ENCODE measurements at regions not wholly inside any gene's neighbourhood (a gene's known extent, or its start where the extent isn't known, plus 50 kb on each side); places are given as distances from the start of the nearest gene placed in this dataset.

DNA sequence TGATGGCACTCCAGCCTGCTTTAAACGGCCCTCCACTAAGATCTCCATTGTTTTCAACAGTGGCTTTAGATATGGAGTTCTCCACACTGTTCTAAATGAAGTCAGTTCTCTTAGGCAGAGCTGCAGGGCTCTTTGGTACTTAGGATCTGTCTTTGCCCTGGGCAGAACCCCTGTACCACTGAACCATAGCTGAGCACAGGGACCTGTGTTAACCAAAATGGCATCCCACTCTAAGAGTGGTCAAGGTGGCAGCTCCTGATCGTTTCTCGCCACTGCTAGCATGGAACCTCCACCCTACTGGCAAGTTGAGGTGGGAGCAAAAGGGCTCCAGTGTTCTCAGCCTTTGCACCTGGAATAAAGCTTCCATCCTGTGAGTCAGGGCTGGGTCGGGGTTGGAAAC, 186.7 kb downstream of the TM2D1 start:
- H3K27me3 ChIP-seq (ENCODE audit: insufficient read depth, low read length), result no peaks in the 10 kb centered on the region; the same call in 1 of the 2 replicates
- no peak overlapping the region for H3K4me2 ChIP-seq (ENCODE audit: low read length)
- no peaks in the 10 kb centered on the region for H3F3A ChIP-seq (ENCODE audit: insufficient read depth, low read length)
- no peak overlapping the region for H3K4me3 ChIP-seq (ENCODE audit: low read depth, low read length, poor library complexity, severe bottlenecking)
- no peaks in the 10 kb centered on the region for H4K20me1 ChIP-seq (ENCODE audit: insufficient read depth, low read length)
- no peaks in the 10 kb centered on the region for H3K9me2 ChIP-seq (ENCODE audit: low read depth, low read length)
- H3K79me2 ChIP-seq (ENCODE audit: insufficient read depth, low read length), result no peaks in the 10 kb centered on the region
- no peak overlapping the region for H2AFZ ChIP-seq (ENCODE audit: low read length)
- H3K36me3 ChIP-seq (ENCODE audit: insufficient read depth, low read length), result no peaks in the 10 kb centered on the region
- H3K9me3 ChIP-seq (ENCODE audit: low read length), result no peaks in the 10 kb centered on the region
- TF ChIP-seq EZH2 (IDR thresholded peaks at IDR 0.05; ENCODE audit: borderline replicate concordance, low read length) (no peak), CTCF (IDR thresholded peaks at IDR 0.05; ENCODE audit: low read length) (no peak)
- H3K27ac ChIP-seq (ENCODE audit: low read depth, low read length, poor library complexity, severe bottlenecking), result no peak overlapping the region
- H3K9ac ChIP-seq (ENCODE audit: low read length), result no peak overlapping the region
- H3K4me1 ChIP-seq (ENCODE audit: insufficient read depth, low read length, severe bottlenecking), result no peaks in the 10 kb centered on the region

- H3K36me3 ChIP-seq (ENCODE audit: insufficient read depth, low read length), result no peaks in the 10 kb centered on the region
- H4K20me1 ChIP-seq (ENCODE audit: insufficient read depth, low read length), result no peaks in the 10 kb centered on the region
- H3K4me2 ChIP-seq (ENCODE audit: low read length), result no peak overlapping the region
- H3F3A ChIP-seq (ENCODE audit: insufficient read depth, low read length), result no peaks in the 10 kb centered on the region
- H3K27me3 ChIP-seq (ENCODE audit: insufficient read depth, low read length), result no peaks in the 10 kb centered on the region; the same call in 1 of the 2 replicates
- H3K9me3 ChIP-seq (ENCODE audit: low read length), result no peaks in the 10 kb centered on the region
- H3K79me2 ChIP-seq (ENCODE audit: insufficient read depth, low read length), result no peaks in the 10 kb centered on the region
- no peak overlapping the region for H3K9ac ChIP-seq (ENCODE audit: low read length)
- H3K27ac ChIP-seq (ENCODE audit: low read depth, low read length, poor library complexity, severe bottlenecking), result no peak overlapping the region
- TF ChIP-seq EZH2 (IDR thresholded peaks at IDR 0.05; ENCODE audit: borderline replicate concordance, low read length), result no peak
- no peak for TF ChIP-seq CTCF (IDR thresholded peaks at IDR 0.05; ENCODE audit: low read length)
- H2AFZ ChIP-seq (ENCODE audit: low read length), result no peak overlapping the region
- H3K9me2 ChIP-seq (ENCODE audit: low read depth, low read length), result no peaks in the 10 kb centered on the region
- H3K4me1 ChIP-seq (ENCODE audit: insufficient read depth, low read length, severe bottlenecking), result no peaks in the 10 kb centered on the region
- H3K4me3 ChIP-seq (ENCODE audit: low read depth, low read length, poor library complexity, severe bottlenecking), result no peak overlapping the region
These were observed 188.5 kb downstream of the TM2D1 start for GRCh38 chr1:61536174-61537108.

DNA sequence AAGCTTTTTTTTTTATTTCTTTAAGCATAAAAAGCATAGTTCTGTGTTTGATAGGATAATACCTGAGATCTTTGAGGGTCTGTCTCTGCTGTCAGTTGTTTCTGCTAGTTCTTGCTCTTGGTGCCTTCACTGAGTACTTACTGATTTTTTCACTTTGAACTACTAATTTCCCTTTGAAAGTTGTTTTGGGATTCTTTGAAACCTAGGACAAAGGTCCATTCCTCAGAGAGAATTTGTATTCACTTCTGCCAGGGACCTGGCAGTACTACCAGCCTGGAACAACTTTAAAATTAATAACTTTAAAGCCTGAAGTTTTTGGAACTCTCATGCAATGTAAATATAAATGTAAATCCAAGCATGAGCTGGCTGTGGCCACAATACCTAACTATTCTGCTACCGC, 190.1 kb downstream of the TM2D1 start:
- Histone ChIP-seq H2AFZ (ENCODE audit: low read length) (no peak overlapping the region), H3K4me1 (ENCODE audit: insufficient read depth, low read length, severe bottlenecking) (no peaks in the 10 kb centered on the region), H3K27me3 (ENCODE audit: insufficient read depth, low read length) (no peaks in the 10 kb centered on the region), H3K4me2 (ENCODE audit: low read length) (no peak overlapping the region), H3K79me2 (ENCODE audit: insufficient read depth, low read length) (no peaks in the 10 kb centered on the region), H4K20me1 (ENCODE audit: insufficient read depth, low read length) (no peaks in the 10 kb centered on the region), H3K9me2 (ENCODE audit: low read depth, low read length) (no peaks in the 10 kb centered on the region), H3K27ac (ENCODE audit: low read depth, low read length, poor library complexity, severe bottlenecking) (no peak overlapping the region), H3K9me3 (ENCODE audit: low read length) (no peaks in the 10 kb centered on the region), H3F3A (ENCODE audit: insufficient read depth, low read length) (no peaks in the 10 kb centered on the region), H3K9ac (ENCODE audit: low read length) (no peak overlapping the region), H3K4me3 (ENCODE audit: low read depth, low read length, poor library complexity, severe bottlenecking) (no peak overlapping the region), H3K36me3 (ENCODE audit: insufficient read depth, low read length) (no peaks in the 10 kb centered on the region)
- TF ChIP-seq EZH2 (IDR thresholded peaks at IDR 0.05; ENCODE audit: borderline replicate concordance, low read length) (no peak), CTCF (IDR thresholded peaks at IDR 0.05; ENCODE audit: low read length) (no peak)

Data from OCI-LY1 (cell line).